Sigmoid colon (tissue), 3 donors: ENCODE measurements at regions not wholly inside any gene's neighbourhood (a gene's known extent, or its start where the extent isn't known, plus 50 kb on each side); places are given as distances from the start of the nearest gene placed in this dataset.

Experiments used
- CTCF ChIP-seq, 4 experiments: fragments of 450-650 bp in 3 of 4; fragments of 200-600 bp in 1 of 4; IDR thresholded peaks; one replicate each; pipeline ENCODE4 v1.5.1; 2016 to 2019; ENCODE audit warnings: antibody characterized with exemption in 4 of 4, mild to moderate bottlenecking in 3 of 4, moderate library complexity in 2 of 4
- POLR2A ChIP-seq, 2 donors: fragments of 450-650 bp; IDR thresholded peaks; one replicate each; pipeline ENCODE4 v1.6.1; 2016; ENCODE audit warnings: antibody characterized with exemption in 2 of 2, mild to moderate bottlenecking in 2 of 2, moderate library complexity in 2 of 2

GRCh38 chrX:149161435-149162088 lies 343.5 kb downstream of the IDS start:
- TF ChIP-seq POLR2A (IDR thresholded peaks at IDR 0.05) (no peak), CTCF (IDR thresholded peaks at IDR 0.05) (no peak)
